ENCODE measurements at regions not wholly inside any gene's neighbourhood (a gene's known extent, or its start where the extent isn't known, plus 50 kb on each side); places are given as distances from the start of the nearest gene placed in this dataset.
"Not testable (repeated sequence)": the region's sequence is repeated elsewhere in the genome, so short reads cannot be mapped to it uniquely, and the experiment has no call there.

DNA sequence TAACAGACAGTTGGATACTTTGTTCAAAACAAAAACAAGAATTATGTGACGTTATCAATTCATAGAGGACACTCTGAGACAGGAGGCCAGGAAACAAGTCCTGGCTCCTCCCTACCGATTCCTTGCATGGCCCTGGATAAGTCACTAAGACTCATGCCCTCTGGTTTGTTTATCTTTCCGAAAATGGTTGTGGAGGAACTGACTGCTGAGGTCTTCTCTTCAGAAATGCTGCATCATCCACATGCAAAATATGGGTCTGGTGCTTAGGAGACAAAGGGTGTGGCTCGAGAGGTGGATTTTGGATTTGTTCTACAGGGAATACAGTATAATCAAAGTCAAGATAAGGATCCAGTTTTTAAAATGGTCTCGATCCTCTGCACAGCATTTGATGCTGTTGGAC, 130.9 kb downstream of the RELL1 start:
- TF ChIP-seq CTCF (conservative IDR thresholded peaks at IDR 0.05; ENCODE audit: low read depth, low read length), result no peak
- DNase-seq (ENCODE audit: low read depth), result no peak
- H3K4me3 ChIP-seq (ENCODE audit: low read depth, low read length), result no peak overlapping the region

- not testable (repeated sequence) for H3K4me3 ChIP-seq (ENCODE audit: low read depth, low read length); DNase-seq (ENCODE audit: low read depth)
Observed at GRCh38 chr4:37549866-37550265, 136.3 kb downstream of the RELL1 start.

GRCh38 chr4:37549041-37549440, 137.1 kb downstream of the RELL1 start:
- no peak overlapping the region for H3K4me3 ChIP-seq (ENCODE audit: low read depth, low read length)
- peak; percentile 91 for DNase-seq (ENCODE audit: low read depth)
- peak; percentile 29 for TF ChIP-seq CTCF (conservative IDR thresholded peaks at IDR 0.05; ENCODE audit: low read depth, low read length)

DNA sequence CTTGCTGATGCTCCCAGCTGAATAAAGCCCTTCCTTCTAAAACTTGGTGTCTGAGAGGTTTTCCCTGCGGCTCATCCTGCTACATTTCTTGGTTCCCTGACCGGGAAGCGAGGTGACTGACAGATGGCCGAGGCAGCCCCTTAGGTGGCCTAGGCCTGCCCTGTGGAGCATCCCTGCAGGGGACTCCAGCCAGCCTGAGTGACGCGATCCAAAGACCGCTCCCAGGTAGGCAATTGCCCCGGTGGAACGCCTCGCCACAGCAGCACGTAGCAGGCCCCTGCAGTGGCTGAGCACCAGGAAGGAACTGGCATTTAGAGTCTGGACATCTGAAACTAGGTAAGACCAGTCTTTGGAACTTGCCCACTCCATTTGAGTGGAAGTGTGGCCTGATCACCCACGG, 139.6 kb downstream of the RELL1 start:
- TF ChIP-seq CTCF (conservative IDR thresholded peaks at IDR 0.05; ENCODE audit: low read depth, low read length), result no peak
- no peak overlapping the region for H3K4me3 ChIP-seq (ENCODE audit: low read depth, low read length)

DNA sequence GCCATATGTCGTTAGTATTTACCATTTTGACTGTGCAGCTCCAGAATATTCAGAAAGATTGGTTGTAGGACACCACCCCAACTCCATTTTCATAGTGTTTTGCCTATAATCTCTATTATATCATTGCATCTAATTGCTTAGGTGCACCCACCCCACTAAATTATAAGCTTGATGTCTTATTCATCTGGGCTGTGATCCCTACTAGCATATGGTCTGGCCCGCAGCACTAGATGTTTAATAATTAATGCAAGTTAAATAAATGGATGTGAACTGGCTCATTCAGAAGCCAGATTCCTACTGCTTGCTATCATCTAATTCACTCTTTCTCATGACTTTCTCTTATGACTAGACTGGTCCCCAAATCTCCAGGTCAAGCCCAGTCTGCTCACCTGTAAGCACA, 143.5 kb downstream of the RELL1 start:
- no peak for DNase-seq (ENCODE audit: low read depth)
- TF ChIP-seq CTCF (conservative IDR thresholded peaks at IDR 0.05; ENCODE audit: low read depth, low read length), result no peak

More for the DNA sequence above, 139.6 kb downstream of the RELL1 start:
- DNase-seq (ENCODE audit: low read depth), result no peak

GRCh38 chr4:37541956-37542355, 144.2 kb downstream of the RELL1 start:
- DNase-seq (ENCODE audit: low read depth), result no peak
- no peak for TF ChIP-seq CTCF (conservative IDR thresholded peaks at IDR 0.05; ENCODE audit: low read depth, low read length)
- no peak overlapping the region for H3K4me3 ChIP-seq (ENCODE audit: low read depth, low read length)

More for the DNA sequence above, 143.5 kb downstream of the RELL1 start:
- H3K4me3 ChIP-seq (ENCODE audit: low read depth, low read length), result no peak overlapping the region

- DNase-seq (ENCODE audit: low read depth), result no peak
- no peak overlapping the region for H3K4me3 ChIP-seq (ENCODE audit: low read depth, low read length)
- no peak for TF ChIP-seq CTCF (conservative IDR thresholded peaks at IDR 0.05; ENCODE audit: low read depth, low read length)
Observed at GRCh38 chr4:37540486-37540885, 145.7 kb downstream of the RELL1 start.

GRCh38 chr4:37538931-37539330, 147.2 kb downstream of the RELL1 start:
- no peak for TF ChIP-seq CTCF (conservative IDR thresholded peaks at IDR 0.05; ENCODE audit: low read depth, low read length)
- no peak overlapping the region for H3K4me3 ChIP-seq (ENCODE audit: low read depth, low read length)
- no peak for DNase-seq (ENCODE audit: low read depth)

Measured in epithelial cell of proximal tubule (primary cell).